Mesodermal cell (in vitro differentiated cells): ENCODE measurements at regions not wholly inside any gene's neighbourhood (a gene's known extent, or its start where the extent isn't known, plus 50 kb on each side); places are given as distances from the start of the nearest gene placed in this dataset.

Experiments used
- H3K27ac ChIP-seq: 2 replicates; pipeline ENCODE4 v1.7.0; 2013; ENCODE audit warnings: mild to moderate bottlenecking, low read depth, low read length, moderate library complexity; ENCODE audit not compliant: severe bottlenecking
- H3K36me3 ChIP-seq: 2 replicates; pipeline ENCODE4 v1.7.1; 2013; ENCODE audit warnings: mild to moderate bottlenecking, low read length, moderate library complexity; ENCODE audit not compliant: control insufficient read depth, insufficient read depth
- H3K4me1 ChIP-seq: one replicate; pipeline ENCODE4 v1.7.1; 2013; ENCODE audit warnings: mild to moderate bottlenecking, low read length; ENCODE audit not compliant: insufficient read depth, control insufficient read depth, poor library complexity, severe bottlenecking
- H3K4me3 ChIP-seq: 2 replicates; pipeline ENCODE4 v1.7.0; 2013; ENCODE audit warnings: low read length, control low read depth, mild to moderate bottlenecking; ENCODE audit not compliant: insufficient read depth, poor library complexity, severe bottlenecking; ENCODE audit errors: extremely low read depth
- H3K9me3 ChIP-seq: 2 replicates; pipeline ENCODE4 v1.7.1; 2013; ENCODE audit warnings: mild to moderate bottlenecking, low read length, moderate library complexity; ENCODE audit not compliant: control insufficient read depth
- WGBS, 2 experiments: methylation state at CpG; one replicate each; pipeline ENCODE4 v1.1.5; 2013; ENCODE audit warnings: missing lambda C conversion rate in 2 of 2; ENCODE audit not compliant: insufficient coverage in 2 of 2; 5-methylcytosine and 5-hydroxymethylcytosine counted together

DNA sequence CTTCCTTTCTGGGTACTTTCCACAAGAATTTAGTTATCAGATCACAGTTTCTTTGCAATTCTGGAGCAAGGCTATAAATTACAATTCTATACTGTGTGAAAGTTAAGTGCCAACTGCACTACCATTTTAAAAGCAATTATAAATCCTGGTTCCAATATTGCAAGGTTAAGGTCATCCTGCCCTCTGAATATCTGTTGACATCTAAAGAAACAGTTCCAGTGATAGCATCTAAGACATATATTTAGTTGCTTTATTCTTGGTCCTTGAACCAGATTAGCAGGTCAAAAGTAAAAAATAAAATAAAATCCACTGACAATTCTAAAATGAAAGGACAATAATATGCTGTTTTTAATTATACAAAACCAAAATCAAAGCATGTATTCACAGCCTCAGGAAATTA, 334.2 kb downstream of the ATXN7L3B start:
- no peaks in the 10 kb centered on the region for H3K9me3 ChIP-seq
- H3K4me3 ChIP-seq: no peak overlapping the region
- no peaks in the 10 kb centered on the region for H3K4me1 ChIP-seq
- H3K27ac ChIP-seq: no peak overlapping the region
- no peaks in the 10 kb centered on the region for H3K36me3 ChIP-seq

DNA sequence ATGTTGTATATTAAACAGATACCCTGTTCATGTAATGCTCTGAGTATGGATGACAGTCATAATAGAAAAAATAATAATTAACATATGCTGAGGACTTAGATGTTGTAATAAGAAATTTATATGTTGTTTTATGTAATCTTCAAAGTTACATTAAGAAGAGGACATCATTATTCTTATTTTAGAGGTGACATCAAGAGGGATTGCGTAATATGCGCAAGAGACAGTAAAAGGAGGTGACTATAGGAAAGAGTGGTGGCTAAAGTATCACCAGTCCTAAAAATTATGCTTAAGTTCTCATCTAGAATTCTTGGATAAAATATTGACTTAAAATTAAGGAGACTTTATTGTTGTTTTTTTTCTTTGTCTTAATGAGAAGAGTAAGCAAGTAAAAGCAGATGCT, 323.9 kb downstream of the KCNC2 start:
- Histone ChIP-seq H3K27ac (no peak overlapping the region), H3K4me1 (peaks cover 7% of the 10 kb centered on the region), H3K4me3 (no peak overlapping the region), H3K36me3 (no peaks in the 10 kb centered on the region), H3K9me3 (no peaks in the 10 kb centered on the region)
- no CpG with 5 or more reads among the region's 2 CpGs for WGBS, 2 experiments

DNA sequence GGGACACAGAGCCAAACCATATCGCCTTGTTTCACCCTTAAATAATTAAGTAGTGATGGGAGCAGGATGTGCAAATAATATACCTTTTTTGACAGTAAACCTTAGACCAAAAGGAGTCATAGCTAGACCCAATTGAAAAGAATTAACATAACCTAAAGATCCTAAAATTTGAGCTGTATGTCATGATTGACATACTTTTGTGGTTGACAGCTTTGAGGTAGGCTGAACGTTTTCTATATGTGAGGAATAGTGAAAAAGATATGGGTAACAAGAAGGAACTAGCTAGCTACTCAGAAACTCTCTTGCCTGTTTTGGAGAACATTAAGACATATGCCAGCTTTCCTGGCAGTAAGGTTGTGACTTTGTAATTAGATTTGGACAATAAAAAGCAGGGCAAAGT, 320.6 kb downstream of the KCNC2 start:
- H3K36me3 ChIP-seq: no peaks in the 10 kb centered on the region
- no peaks in the 10 kb centered on the region for H3K9me3 ChIP-seq
- no peak overlapping the region for H3K4me3 ChIP-seq
- H3K27ac ChIP-seq: no peak overlapping the region
- 67 to 100% methylated on average over 1 of the region's 2 CpGs for WGBS, 2 experiments
- H3K4me1 ChIP-seq: peaks cover 7% of the 10 kb centered on the region

DNA sequence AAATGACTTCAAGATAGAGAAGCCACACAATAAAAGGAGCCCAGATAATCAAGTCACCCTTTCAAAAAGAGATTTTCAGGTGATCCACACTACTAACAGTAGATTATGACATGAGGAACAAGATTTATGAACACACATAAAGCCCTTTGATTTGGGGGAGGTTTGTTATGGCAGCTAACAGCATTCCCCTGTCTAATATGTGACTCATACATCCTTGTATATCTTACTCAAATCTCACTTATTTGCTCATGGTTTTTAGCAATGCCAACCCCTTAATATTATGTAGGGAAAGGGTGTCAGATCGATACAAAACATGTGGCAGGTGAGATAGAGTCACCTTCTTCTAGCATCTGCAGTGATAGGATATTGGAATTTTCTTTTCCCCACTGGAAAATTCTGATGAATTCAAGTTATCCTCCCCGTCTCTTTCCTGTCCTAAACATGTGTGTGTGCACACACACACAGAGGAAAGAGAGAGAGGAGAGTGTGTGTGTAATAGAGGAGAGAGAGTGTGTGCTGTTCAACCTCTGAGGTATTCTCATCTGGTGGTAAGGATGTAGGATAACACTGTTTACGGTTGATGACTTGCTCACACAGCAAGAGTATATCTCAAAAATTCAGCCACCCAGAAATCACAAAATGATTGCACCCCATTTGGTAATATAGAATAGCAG, 319.9 kb downstream of the KCNC2 start:
- Histone ChIP-seq H3K4me1 (peaks cover 7% of the 10 kb centered on the region), H3K36me3 (no peaks in the 10 kb centered on the region), H3K9me3 (no peaks in the 10 kb centered on the region), H3K27ac (peak overlapping the region; percentile 66), H3K4me3 (no peak overlapping the region)
- no CpG with 5 or more reads among the region's 3 CpGs for WGBS, 2 experiments

DNA sequence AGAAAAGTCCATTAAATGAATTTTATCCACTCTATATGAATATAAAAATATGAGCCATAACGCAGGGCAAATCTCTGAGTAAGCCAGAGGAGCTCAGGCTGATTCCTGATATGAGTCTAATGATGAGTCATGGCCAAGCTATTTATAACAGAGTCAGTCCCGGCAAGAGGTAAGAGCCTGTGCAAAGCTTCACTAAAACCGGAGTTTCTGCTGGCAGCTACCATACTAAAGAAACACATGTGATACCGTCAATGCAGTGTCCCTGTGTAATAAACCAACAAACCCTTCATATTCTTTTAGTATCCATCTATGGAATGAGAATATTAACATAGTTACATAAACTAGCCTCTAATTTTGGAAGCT, 319.4 kb downstream of the KCNC2 start:
- WGBS, 2 experiments: 25% methylated on average over 1 of the region's 4 CpGs; no CpG with 5 or more reads in 1 of the 2 experiments
- H3K9me3 ChIP-seq: no peaks in the 10 kb centered on the region
- H3K27ac ChIP-seq: peak overlapping the region; percentile 66
- no peak overlapping the region for H3K4me3 ChIP-seq
- no peaks in the 10 kb centered on the region for H3K36me3 ChIP-seq
- H3K4me1 ChIP-seq: peaks cover 7% of the 10 kb centered on the region

DNA sequence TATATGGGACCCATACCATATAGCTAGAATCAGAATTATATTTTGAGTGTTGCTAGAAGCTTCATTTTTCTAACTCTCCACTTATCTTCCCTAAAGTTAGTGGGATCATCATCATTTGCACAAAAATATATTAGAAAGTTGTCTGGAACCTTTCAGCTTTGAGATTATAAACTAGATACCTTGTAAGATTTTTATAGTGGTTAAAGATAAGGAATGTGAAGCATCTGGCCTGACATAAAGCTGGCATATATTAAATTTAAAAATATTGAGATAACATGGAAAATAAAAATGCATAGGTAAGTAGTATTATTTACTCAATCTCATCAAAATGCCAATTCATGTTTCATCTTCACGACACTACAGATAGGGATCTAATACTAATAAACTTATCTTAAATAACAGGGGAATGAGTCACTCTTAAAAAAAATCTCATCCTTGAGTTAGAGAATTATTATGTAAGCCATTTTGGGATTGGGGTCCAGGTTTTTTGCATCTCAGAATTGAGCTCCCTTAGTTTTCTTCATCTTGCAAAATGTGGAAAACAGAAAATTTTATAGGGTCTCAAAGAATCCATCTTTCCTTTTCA, 318.5 kb downstream of the KCNC2 start:
- Histone ChIP-seq H3K9me3 (no peaks in the 10 kb centered on the region), H3K4me3 (no peak overlapping the region), H3K4me1 (peaks cover 7% of the 10 kb centered on the region), H3K36me3 (no peaks in the 10 kb centered on the region), H3K27ac (no peak overlapping the region)
- WGBS, 2 experiments: no CpG with 5 or more reads among the region's 1 CpG

DNA sequence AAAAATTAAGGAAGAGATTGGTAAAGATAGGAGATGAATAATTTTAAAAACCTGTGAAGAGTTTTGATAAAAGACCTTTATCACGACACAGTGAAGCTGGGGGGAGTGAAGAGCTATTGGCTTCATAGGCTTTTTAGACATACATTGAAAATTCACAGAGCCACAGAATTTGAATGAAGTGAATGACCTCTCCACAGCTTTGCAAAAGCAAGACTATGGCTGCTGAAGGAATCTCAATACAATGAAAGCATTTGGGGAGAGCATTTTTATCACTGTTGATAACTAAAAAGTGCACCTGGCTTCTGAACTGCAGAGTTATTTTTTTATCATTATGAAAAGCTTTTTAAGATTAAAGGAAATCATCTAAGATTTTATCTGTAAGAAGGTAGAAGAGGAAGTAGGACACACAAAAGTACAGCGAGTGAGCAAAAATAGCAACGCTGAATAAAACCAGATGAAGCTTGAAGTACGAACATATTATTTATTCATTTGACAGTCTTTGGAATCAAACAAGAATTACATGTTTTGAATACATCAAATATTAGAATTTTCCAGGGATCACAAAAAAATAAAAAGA, 317.5 kb downstream of the KCNC2 start:
- H3K27ac ChIP-seq: no peak overlapping the region
- H3K9me3 ChIP-seq: no peaks in the 10 kb centered on the region
- H3K4me3 ChIP-seq: no peak overlapping the region
- peaks cover 7% of the 10 kb centered on the region for H3K4me1 ChIP-seq
- WGBS, 2 experiments: 86 to 100% methylated on average over 2 to 3 of the region's 4 CpGs
- no peaks in the 10 kb centered on the region for H3K36me3 ChIP-seq

DNA sequence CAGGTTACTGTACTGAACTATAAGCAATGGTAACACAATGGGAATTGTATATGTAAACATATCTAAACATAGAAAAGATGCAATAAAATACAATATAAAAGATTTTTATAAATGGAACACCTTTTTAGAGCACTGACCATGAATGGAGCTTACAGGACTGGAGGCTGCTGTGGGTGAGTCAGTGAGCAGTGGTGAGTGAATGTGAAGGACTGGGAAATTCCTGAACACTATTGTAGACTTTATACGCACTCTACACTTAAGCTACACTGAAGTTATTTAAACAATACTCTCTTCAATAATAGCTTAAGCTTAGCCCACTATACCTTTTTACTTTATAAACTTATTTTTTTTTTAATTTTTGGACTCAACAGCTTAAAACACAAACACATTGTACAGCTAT, 313.5 kb downstream of the KCNC2 start:
- H3K36me3 ChIP-seq: no peaks in the 10 kb centered on the region
- H3K9me3 ChIP-seq: no peaks in the 10 kb centered on the region
- no peak overlapping the region for H3K4me3 ChIP-seq
- no CpG with 5 or more reads among the region's 1 CpG for WGBS, 2 experiments
- no peak overlapping the region for H3K27ac ChIP-seq
- H3K4me1 ChIP-seq: no peaks in the 10 kb centered on the region

DNA sequence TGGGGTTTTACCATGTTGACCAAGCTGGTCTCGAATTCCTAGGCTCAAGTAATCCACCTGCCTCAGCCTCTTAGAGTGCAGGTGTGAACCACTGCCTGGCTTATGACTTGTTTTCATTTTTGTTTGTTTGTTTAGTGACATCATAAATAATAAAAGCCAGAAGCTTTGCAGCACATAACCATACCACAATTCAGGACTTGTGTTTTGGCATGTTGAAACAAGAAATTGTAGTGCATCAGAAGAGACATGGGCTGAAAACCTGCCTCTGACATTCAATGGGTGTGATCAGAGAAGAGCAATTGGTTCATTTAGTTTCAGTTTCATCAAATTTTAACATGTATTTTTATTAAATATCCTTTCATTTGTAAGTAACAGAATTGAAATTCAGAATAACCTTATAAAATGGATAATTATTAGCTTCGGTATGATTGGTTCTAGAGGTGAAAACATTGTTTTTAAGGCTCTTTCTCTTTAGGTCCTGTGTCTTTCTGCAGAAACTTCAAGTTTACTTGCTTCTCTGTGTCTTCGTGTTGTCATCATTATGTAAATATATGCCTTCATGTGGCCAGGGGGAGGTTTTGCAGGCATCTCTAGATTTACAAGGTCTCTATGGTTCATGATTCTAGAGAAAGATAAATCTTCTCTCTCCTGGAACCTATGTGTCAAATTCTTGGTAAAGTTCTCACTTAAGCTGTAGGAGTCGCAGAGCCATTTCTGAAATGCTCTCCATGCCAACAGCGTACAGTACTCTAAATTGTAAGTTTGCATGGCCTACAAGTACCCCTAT, 312.0 kb downstream of the KCNC2 start:
- Histone ChIP-seq H3K9me3 (no peaks in the 10 kb centered on the region), H3K27ac (no peak overlapping the region), H3K36me3 (no peaks in the 10 kb centered on the region), H3K4me1 (no peaks in the 10 kb centered on the region), H3K4me3 (no peak overlapping the region)
- WGBS, 2 experiments: 90 to 92% methylated on average over 2 to 3 of the region's 5 CpGs

DNA sequence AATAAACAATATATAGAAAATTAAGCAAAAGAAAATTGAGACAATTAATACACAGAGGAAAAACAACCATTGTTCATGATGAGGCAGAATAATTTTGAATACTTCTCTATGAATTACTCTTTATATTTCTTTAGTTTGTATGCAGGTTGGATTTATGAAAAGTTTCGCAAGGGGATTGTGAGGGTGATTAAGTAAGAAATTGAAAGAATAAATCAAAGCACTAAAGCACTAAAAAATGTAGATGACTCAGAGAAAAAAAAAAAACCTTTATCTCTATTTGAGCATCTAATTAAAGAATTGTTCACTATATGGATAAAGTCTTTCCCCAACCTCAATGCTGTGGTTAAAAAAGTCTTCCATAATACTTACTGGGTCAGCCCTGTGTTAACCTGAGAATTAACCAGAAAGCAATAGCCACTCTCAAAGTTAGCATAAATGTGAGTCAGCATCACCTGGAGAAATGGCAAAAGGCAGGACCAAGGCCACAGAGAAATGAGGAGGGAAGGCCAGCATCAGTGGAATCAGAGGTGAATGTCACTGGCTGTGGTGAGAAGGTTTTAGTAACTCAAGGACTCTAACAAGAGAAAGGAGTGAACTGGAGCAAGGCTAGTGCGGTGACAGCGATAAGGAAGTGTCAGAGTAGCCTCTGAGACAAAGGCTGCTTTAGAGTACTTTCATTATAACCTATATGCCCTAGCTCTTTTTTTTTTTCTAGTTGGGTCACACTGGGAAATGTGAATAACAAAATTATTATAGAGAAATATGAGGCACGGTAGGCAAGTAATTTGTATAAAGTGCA, 310.4 kb downstream of the KCNC2 start:
- no peak overlapping the region for H3K4me3 ChIP-seq
- H3K27ac ChIP-seq: no peak overlapping the region
- no peaks in the 10 kb centered on the region for H3K36me3 ChIP-seq
- whole genome bisulfite sequencing, 2 experiments: no CpG with 5 or more reads among the region's 4 CpGs
- no peaks in the 10 kb centered on the region for H3K4me1 ChIP-seq
- no peaks in the 10 kb centered on the region for H3K9me3 ChIP-seq
